ENCODE measurements at regions not wholly inside any gene's neighbourhood (a gene's known extent, or its start where the extent isn't known, plus 50 kb on each side); places are given as distances from the start of the nearest gene placed in this dataset.
A peak's percentile ranks its signal among the peaks of the same experiment; 100 is the strongest.

GRCh38 chr15:63434576-63435186 is 53.0 kb upstream of the CA12 start:
- Histone ChIP-seq H3K4me1 (ENCODE audit: control insufficient read depth, insufficient read depth, low read length) (peaks cover 10% of the 10 kb centered on the region), H3K4me3 (ENCODE audit: low read length) (no peak overlapping the region), H3K9me3 (ENCODE audit: control insufficient read depth, low read length) (no peaks in the 10 kb centered on the region), H3K27me3 (ENCODE audit: control insufficient read depth, insufficient read depth) (no peaks in the 10 kb centered on the region), H3K27ac (ENCODE audit: low read length) (no peak overlapping the region)
- ATAC-seq, result no peak
- 54% methylated on average over 4 of the region's 4 CpGs for WGBS
- intact Hi-C loops (cut with DNase I), result no loop called here
- DNase-seq, result no peak

GRCh38 chr15:63435204-63435820 is 53.7 kb upstream of the CA12 start:
- no peaks in the 10 kb centered on the region for H3K9me3 ChIP-seq (ENCODE audit: control insufficient read depth, low read length)
- intact Hi-C loops (cut with DNase I), result no loop called here
- no peak overlapping the region for H3K27ac ChIP-seq (ENCODE audit: low read length)
- DNase-seq (no peak), ATAC-seq (no peak)
- H3K4me3 ChIP-seq (ENCODE audit: low read length), result no peak overlapping the region
- WGBS, result 98% methylated on average over 9 of the region's 9 CpGs
- no peaks in the 10 kb centered on the region for H3K27me3 ChIP-seq (ENCODE audit: control insufficient read depth, insufficient read depth)
- peaks cover 10% of the 10 kb centered on the region for H3K4me1 ChIP-seq (ENCODE audit: control insufficient read depth, insufficient read depth, low read length)

- ATAC-seq (peak in 1 of 2 donors; percentile 35), DNase-seq (no peak)
- no peak overlapping the region for H3K4me3 ChIP-seq (ENCODE audit: low read length)
- 63% methylated on average over 2 of the region's 2 CpGs for WGBS
- H3K27me3 ChIP-seq (ENCODE audit: control insufficient read depth, insufficient read depth), result no peaks in the 10 kb centered on the region
- H3K9me3 ChIP-seq (ENCODE audit: control insufficient read depth, low read length), result no peaks in the 10 kb centered on the region
- peak overlapping the region; percentile 54 for H3K27ac ChIP-seq (ENCODE audit: low read length)
- peaks cover 10% of the 10 kb centered on the region for H3K4me1 ChIP-seq (ENCODE audit: control insufficient read depth, insufficient read depth, low read length)
- intact Hi-C loops (cut with DNase I), result no loop called here
Measured at GRCh38 chr15:63436341-63436740, 54.7 kb upstream of the CA12 start.

- 8% methylated on average over 3 of the region's 3 CpGs for WGBS
- no peak overlapping the region for H3K4me3 ChIP-seq (ENCODE audit: low read length)
- no peaks in the 10 kb centered on the region for H3K27me3 ChIP-seq (ENCODE audit: control insufficient read depth, insufficient read depth)
- peak overlapping the region; percentile 54 for H3K27ac ChIP-seq (ENCODE audit: low read length)
- no peaks in the 10 kb centered on the region for H3K9me3 ChIP-seq (ENCODE audit: control insufficient read depth, low read length)
- intact Hi-C loops (cut with DNase I), result no loop called here
- peaks cover 10% of the 10 kb centered on the region for H3K4me1 ChIP-seq (ENCODE audit: control insufficient read depth, insufficient read depth, low read length)
- DNase-seq, result peak; percentile 85 to 93 (median 89)
- ATAC-seq, result peak; percentile 78 to 82
Measured at GRCh38 chr15:63436872-63437375, 55.3 kb upstream of the CA12 start.

- no peak for ATAC-seq
Measured at GRCh38 chr15:63439536-63440264, 58.1 kb upstream of the CA12 start.

GRCh38 chr15:63440265-63440648 is 58.6 kb upstream of the CA12 start:
- Histone ChIP-seq H3K27me3 (ENCODE audit: control insufficient read depth, insufficient read depth) (no peaks in the 10 kb centered on the region), H3K9me3 (ENCODE audit: control insufficient read depth, low read length) (no peaks in the 10 kb centered on the region), H3K4me3 (ENCODE audit: low read length) (no peak overlapping the region), H3K4me1 (ENCODE audit: control insufficient read depth, insufficient read depth, low read length) (peaks cover 8% of the 10 kb centered on the region), H3K27ac (ENCODE audit: low read length) (no peak overlapping the region)
- WGBS, result 87% methylated on average over 3 of the region's 3 CpGs
- intact Hi-C loops (cut with DNase I), result no loop called here
- ATAC-seq (no peak), DNase-seq (no peak)

More at GRCh38 chr15:63439536-63440264, 58.1 kb upstream of the CA12 start:
- WGBS, result 77% methylated on average over 7 of the region's 7 CpGs
- Histone ChIP-seq H3K27ac (ENCODE audit: low read length) (no peak overlapping the region), H3K4me3 (ENCODE audit: low read length) (no peak overlapping the region), H3K4me1 (ENCODE audit: control insufficient read depth, insufficient read depth, low read length) (peaks cover 10% of the 10 kb centered on the region), H3K9me3 (ENCODE audit: control insufficient read depth, low read length) (no peaks in the 10 kb centered on the region), H3K27me3 (ENCODE audit: control insufficient read depth, insufficient read depth) (no peaks in the 10 kb centered on the region)
- no peak for DNase-seq
- intact Hi-C loops (cut with DNase I), result no loop called here

- intact Hi-C loops (cut with DNase I), result no loop called here
- no peak overlapping the region for H3K27ac ChIP-seq (ENCODE audit: low read length)
- 71% methylated on average over 6 of the region's 6 CpGs for WGBS
- no peak overlapping the region for H3K4me3 ChIP-seq (ENCODE audit: low read length)
- no peaks in the 10 kb centered on the region for H3K27me3 ChIP-seq (ENCODE audit: control insufficient read depth, insufficient read depth)
- peaks cover 8% of the 10 kb centered on the region for H3K4me1 ChIP-seq (ENCODE audit: control insufficient read depth, insufficient read depth, low read length)
- DNase-seq (no peak), ATAC-seq (no peak)
- H3K9me3 ChIP-seq (ENCODE audit: control insufficient read depth, low read length), result no peaks in the 10 kb centered on the region
Measured at GRCh38 chr15:63440756-63441155, 59.1 kb upstream of the CA12 start.

GRCh38 chr15:63441266-63441665 is 59.6 kb upstream of the CA12 start:
- H3K4me1 ChIP-seq (ENCODE audit: control insufficient read depth, insufficient read depth, low read length), result peaks cover 8% of the 10 kb centered on the region
- no peaks in the 10 kb centered on the region for H3K27me3 ChIP-seq (ENCODE audit: control insufficient read depth, insufficient read depth)
- H3K9me3 ChIP-seq (ENCODE audit: control insufficient read depth, low read length), result no peaks in the 10 kb centered on the region
- WGBS, result 94% methylated on average over 2 of the region's 2 CpGs
- DNase-seq (no peak), ATAC-seq (no peak)
- no peak overlapping the region for H3K27ac ChIP-seq (ENCODE audit: low read length)
- no peak overlapping the region for H3K4me3 ChIP-seq (ENCODE audit: low read length)
- intact Hi-C loops (cut with DNase I), result no loop called here

GRCh38 chr15:63442080-63442479 is 60.4 kb upstream of the CA12 start:
- 91% methylated on average over 6 of the region's 6 CpGs for WGBS
- Histone ChIP-seq H3K27me3 (ENCODE audit: control insufficient read depth, insufficient read depth) (no peaks in the 10 kb centered on the region), H3K4me3 (ENCODE audit: low read length) (no peak overlapping the region), H3K9me3 (ENCODE audit: control insufficient read depth, low read length) (no peaks in the 10 kb centered on the region), H3K27ac (ENCODE audit: low read length) (no peak overlapping the region), H3K4me1 (ENCODE audit: control insufficient read depth, insufficient read depth, low read length) (peaks cover under 1% of the 10 kb centered on the region)
- ATAC-seq, result no peak
- intact Hi-C loops (cut with DNase I), result no loop called here
- DNase-seq, result no peak

GRCh38 chr15:63444611-63445010 is 59.8 kb upstream of the USP3 start:
- Histone ChIP-seq H3K27me3 (ENCODE audit: control insufficient read depth, insufficient read depth) (no peaks in the 10 kb centered on the region), H3K4me3 (ENCODE audit: low read length) (no peak overlapping the region), H3K27ac (ENCODE audit: low read length) (no peak overlapping the region), H3K9me3 (ENCODE audit: control insufficient read depth, low read length) (no peaks in the 10 kb centered on the region), H3K4me1 (ENCODE audit: control insufficient read depth, insufficient read depth, low read length) (no peaks in the 10 kb centered on the region)
- ATAC-seq (no peak), DNase-seq (no peak)
- intact Hi-C loops (cut with DNase I), result no loop called here

GRCh38 chr15:63446255-63446654 is 58.1 kb upstream of the USP3 start:
- Histone ChIP-seq H3K9me3 (ENCODE audit: control insufficient read depth, low read length) (no peaks in the 10 kb centered on the region), H3K27ac (ENCODE audit: low read length) (no peak overlapping the region), H3K4me3 (ENCODE audit: low read length) (no peak overlapping the region), H3K27me3 (ENCODE audit: control insufficient read depth, insufficient read depth) (no peaks in the 10 kb centered on the region), H3K4me1 (ENCODE audit: control insufficient read depth, insufficient read depth, low read length) (no peaks in the 10 kb centered on the region)
- 76% methylated on average over 7 of the region's 7 CpGs for WGBS
- DNase-seq (no peak), ATAC-seq (no peak)
- intact Hi-C loops (cut with DNase I), result no loop called here
